ENCODE measurements at regions not wholly inside any gene's neighbourhood (a gene's known extent, or its start where the extent isn't known, plus 50 kb on each side); places are given as distances from the start of the nearest gene placed in this dataset.

GRCh38 chr10:63887600-63888370 is 366.6 kb downstream of the REEP3 start:
- Histone ChIP-seq H3K79me1 (ENCODE audit: low read length) (no peaks in the 10 kb centered on the region), H3K27ac (ENCODE audit: low read depth, low read length) (no peak overlapping the region), H2BK5ac (ENCODE audit: low read length) (no peak overlapping the region), H2AK5ac (ENCODE audit: low read length) (no peak overlapping the region), H3K4me2 (ENCODE audit: low read length) (no peak overlapping the region), H4K8ac (ENCODE audit: low read depth, low read length) (no peak overlapping the region), H4K5ac (ENCODE audit: low read length) (no peak overlapping the region), H3K9ac (ENCODE audit: low read length) (no peak overlapping the region), H3K23ac (ENCODE audit: low read length) (no peak overlapping the region), H3K56ac (ENCODE audit: low read length) (no peak overlapping the region), H3K36me3 (ENCODE audit: control insufficient read depth, insufficient read depth, low read length) (no peaks in the 10 kb centered on the region), H3K79me2 (ENCODE audit: control insufficient read depth, insufficient read depth, low read length) (no peaks in the 10 kb centered on the region), H2BK15ac (replicated peaks; ENCODE audit: low read depth) (no peak overlapping the region), H3K27me3 (ENCODE audit: insufficient read depth, low read length, poor library complexity) (no peaks in the 10 kb centered on the region), H2BK120ac (ENCODE audit: low read depth, low read length) (no peak overlapping the region), H3K18ac (ENCODE audit: low read length) (no peak overlapping the region), H3K4ac (ENCODE audit: low read depth, low read length) (no peak overlapping the region), H3K4me1 (ENCODE audit: control insufficient read depth, low read depth, low read length) (peaks cover 2% of the 10 kb centered on the region), H3K4me3 (ENCODE audit: low read length) (no peak overlapping the region)
- WGBS (ENCODE audit: extremely low coverage, insufficient coverage, low lambda C conversion rate), result no CpG with 5 or more reads among the region's 5 CpGs
- no peak for DNase-seq

- no peak overlapping the region for H2BK15ac ChIP-seq (replicated peaks; ENCODE audit: low read depth)
Measured at GRCh38 chr10:63889803-63890202, 368.6 kb downstream of the REEP3 start.

GRCh38 chr10:63896992-63897391 is 375.8 kb downstream of the REEP3 start:
- Histone ChIP-seq H4K5ac (ENCODE audit: low read length) (no peak overlapping the region), H3K4me1 (ENCODE audit: control insufficient read depth, low read depth, low read length) (no peaks in the 10 kb centered on the region), H3K4me3 (ENCODE audit: low read length) (no peak overlapping the region), H3K79me2 (ENCODE audit: control insufficient read depth, insufficient read depth, low read length) (no peaks in the 10 kb centered on the region), H2AK5ac (ENCODE audit: low read length) (no peak overlapping the region), H4K8ac (ENCODE audit: low read depth, low read length) (no peak overlapping the region), H3K36me3 (ENCODE audit: control insufficient read depth, insufficient read depth, low read length) (no peaks in the 10 kb centered on the region), H3K4me2 (ENCODE audit: low read length) (no peak overlapping the region), H3K79me1 (ENCODE audit: low read length) (no peaks in the 10 kb centered on the region), H3K23ac (ENCODE audit: low read length) (no peak overlapping the region), H2BK5ac (ENCODE audit: low read length) (no peak overlapping the region), H2BK120ac (ENCODE audit: low read depth, low read length) (no peak overlapping the region), H3K9ac (ENCODE audit: low read length) (no peak overlapping the region), H3K18ac (ENCODE audit: low read length) (no peak overlapping the region), H3K27ac (ENCODE audit: low read depth, low read length) (no peak overlapping the region), H3K4ac (ENCODE audit: low read depth, low read length) (no peak overlapping the region), H3K27me3 (ENCODE audit: insufficient read depth, low read length, poor library complexity) (no peaks in the 10 kb centered on the region), H2BK15ac (replicated peaks; ENCODE audit: low read depth) (no peak overlapping the region), H3K56ac (ENCODE audit: low read length) (no peak overlapping the region)
- no CpG with 5 or more reads among the region's 5 CpGs for WGBS (ENCODE audit: extremely low coverage, insufficient coverage, low lambda C conversion rate)
- DNase-seq, result no peak

More at GRCh38 chr10:63889803-63890202, 368.6 kb downstream of the REEP3 start:
- no peak overlapping the region for H3K27ac ChIP-seq (ENCODE audit: low read depth, low read length)
- no peak overlapping the region for H4K8ac ChIP-seq (ENCODE audit: low read depth, low read length)
- no peaks in the 10 kb centered on the region for H3K79me2 ChIP-seq (ENCODE audit: control insufficient read depth, insufficient read depth, low read length)
- WGBS (ENCODE audit: extremely low coverage, insufficient coverage, low lambda C conversion rate), result no CpG with 5 or more reads among the region's 4 CpGs
- H3K4me1 ChIP-seq (ENCODE audit: control insufficient read depth, low read depth, low read length), result peaks cover 2% of the 10 kb centered on the region
- H3K79me1 ChIP-seq (ENCODE audit: low read length), result no peaks in the 10 kb centered on the region
- H3K4me2 ChIP-seq (ENCODE audit: low read length), result no peak overlapping the region
- no peak overlapping the region for H2BK5ac ChIP-seq (ENCODE audit: low read length)
- no peaks in the 10 kb centered on the region for H3K27me3 ChIP-seq (ENCODE audit: insufficient read depth, low read length, poor library complexity)
- no peak overlapping the region for H3K56ac ChIP-seq (ENCODE audit: low read length)
- H3K9ac ChIP-seq (ENCODE audit: low read length), result no peak overlapping the region
- no peak overlapping the region for H2AK5ac ChIP-seq (ENCODE audit: low read length)
- H3K4ac ChIP-seq (ENCODE audit: low read depth, low read length), result no peak overlapping the region
- no peaks in the 10 kb centered on the region for H3K36me3 ChIP-seq (ENCODE audit: control insufficient read depth, insufficient read depth, low read length)
- H3K18ac ChIP-seq (ENCODE audit: low read length), result no peak overlapping the region
- no peak overlapping the region for H2BK120ac ChIP-seq (ENCODE audit: low read depth, low read length)
- DNase-seq, result no peak
- no peak overlapping the region for H3K4me3 ChIP-seq (ENCODE audit: low read length)
- H4K5ac ChIP-seq (ENCODE audit: low read length), result no peak overlapping the region
- H3K23ac ChIP-seq (ENCODE audit: low read length), result no peak overlapping the region

- no peaks in the 10 kb centered on the region for H3K36me3 ChIP-seq (ENCODE audit: control insufficient read depth, insufficient read depth, low read length)
- H3K9ac ChIP-seq (ENCODE audit: low read length), result no peak overlapping the region
- no peak overlapping the region for H3K56ac ChIP-seq (ENCODE audit: low read length)
- H3K18ac ChIP-seq (ENCODE audit: low read length), result no peak overlapping the region
- H4K8ac ChIP-seq (ENCODE audit: low read depth, low read length), result no peak overlapping the region
- no peak overlapping the region for H3K4me3 ChIP-seq (ENCODE audit: low read length)
- H2BK5ac ChIP-seq (ENCODE audit: low read length), result no peak overlapping the region
- no peak overlapping the region for H3K4ac ChIP-seq (ENCODE audit: low read depth, low read length)
- H3K79me1 ChIP-seq (ENCODE audit: low read length), result no peaks in the 10 kb centered on the region
- no peak overlapping the region for H3K23ac ChIP-seq (ENCODE audit: low read length)
- H3K27ac ChIP-seq (ENCODE audit: low read depth, low read length), result no peak overlapping the region
- H3K4me1 ChIP-seq (ENCODE audit: control insufficient read depth, low read depth, low read length), result no peaks in the 10 kb centered on the region
- H2AK5ac ChIP-seq (ENCODE audit: low read length), result no peak overlapping the region
- no CpG with 5 or more reads among the region's 3 CpGs for WGBS (ENCODE audit: extremely low coverage, insufficient coverage, low lambda C conversion rate)
- H3K4me2 ChIP-seq (ENCODE audit: low read length), result no peak overlapping the region
- H4K5ac ChIP-seq (ENCODE audit: low read length), result no peak overlapping the region
- no peaks in the 10 kb centered on the region for H3K79me2 ChIP-seq (ENCODE audit: control insufficient read depth, insufficient read depth, low read length)
- no peak overlapping the region for H2BK15ac ChIP-seq (replicated peaks; ENCODE audit: low read depth)
- no peak overlapping the region for H2BK120ac ChIP-seq (ENCODE audit: low read depth, low read length)
- H3K27me3 ChIP-seq (ENCODE audit: insufficient read depth, low read length, poor library complexity), result no peaks in the 10 kb centered on the region
- DNase-seq, result no peak
Measured at GRCh38 chr10:63899673-63900300, 378.6 kb downstream of the REEP3 start.

- Histone ChIP-seq H3K4me1 (ENCODE audit: control insufficient read depth, low read depth, low read length) (no peaks in the 10 kb centered on the region), H2BK5ac (ENCODE audit: low read length) (no peak overlapping the region), H3K56ac (ENCODE audit: low read length) (no peak overlapping the region), H3K4me2 (ENCODE audit: low read length) (no peak overlapping the region), H3K36me3 (ENCODE audit: control insufficient read depth, insufficient read depth, low read length) (no peaks in the 10 kb centered on the region), H3K79me1 (ENCODE audit: low read length) (no peaks in the 10 kb centered on the region), H2BK120ac (ENCODE audit: low read depth, low read length) (no peak overlapping the region), H3K23ac (ENCODE audit: low read length) (no peak overlapping the region), H3K4ac (ENCODE audit: low read depth, low read length) (no peak overlapping the region), H4K5ac (ENCODE audit: low read length) (no peak overlapping the region), H2BK15ac (replicated peaks; ENCODE audit: low read depth) (no peak overlapping the region), H3K18ac (ENCODE audit: low read length) (no peak overlapping the region), H4K8ac (ENCODE audit: low read depth, low read length) (no peak overlapping the region), H3K9ac (ENCODE audit: low read length) (no peak overlapping the region), H3K4me3 (ENCODE audit: low read length) (no peak overlapping the region), H3K27me3 (ENCODE audit: insufficient read depth, low read length, poor library complexity) (no peaks in the 10 kb centered on the region), H3K27ac (ENCODE audit: low read depth, low read length) (no peak overlapping the region), H3K79me2 (ENCODE audit: control insufficient read depth, insufficient read depth, low read length) (no peaks in the 10 kb centered on the region), H2AK5ac (ENCODE audit: low read length) (no peak overlapping the region)
- no CpG with 5 or more reads among the region's 3 CpGs for WGBS (ENCODE audit: extremely low coverage, insufficient coverage, low lambda C conversion rate)
- peak; percentile 43 for DNase-seq
Measured at GRCh38 chr10:63901228-63901627, 380.0 kb downstream of the REEP3 start.

All from mesendoderm (in vitro differentiated cells).